Ovary (tissue), 7 donors: ENCODE measurements at regions not wholly inside any gene's neighbourhood (a gene's known extent, or its start where the extent isn't known, plus 50 kb on each side); places are given as distances from the start of the nearest gene placed in this dataset.

Experiments used
- DNase-seq, 5 donors: peaks; one replicate each; pipeline ENCODE4 v3.0.0-alpha.2; 2019 to 2020
- H3K27ac ChIP-seq, 2 donors: fragments of 200-600 bp; one replicate each; pipeline versions ENCODE4 v1.5.1 to v1.8.0; 2019 to 2022
- H3K27me3 ChIP-seq: fragments of 200-600 bp; one replicate; pipeline ENCODE4 v1.8.0; 2022
- H3K36me3 ChIP-seq: fragments of 200-600 bp; sonication (generic); one replicate; pipeline ENCODE4 v1.5.1; 2019
- H3K4me1 ChIP-seq: one replicate; pipeline ENCODE4 v1.8.1; 2013; ENCODE audit warnings: mild to moderate bottlenecking, moderate library complexity; ENCODE audit not compliant: insufficient read depth
- H3K4me3 ChIP-seq: fragments of 200-600 bp; sonication (generic); one replicate; pipeline ENCODE4 v1.5.1; 2017
- H3K9me3 ChIP-seq, 2 donors: fragments of 200-600 bp in 1 of 2; sonication (generic) in 1 of 2; one replicate each; pipeline versions ENCODE4 v1.5.1 to v1.8.1; 2013 to 2019; ENCODE audit warnings: mild to moderate bottlenecking in 1 of 2, moderate library complexity in 1 of 2
- CTCF ChIP-seq, 3 donors: fragments of 450-650 bp in 2 of 3; fragments of 200-600 bp in 1 of 3; IDR thresholded peaks; one replicate each; pipeline versions ENCODE4 v1.5.1 to v1.8.0; 2016 to 2022; ENCODE audit warnings: antibody characterized with exemption in 3 of 3, mild to moderate bottlenecking in 1 of 3
- EP300 ChIP-seq: sonication (generic); formaldehyde crosslinking; IDR thresholded peaks from one replicate; pipeline ENCODE4 v1.6.1; 2017; ENCODE audit warnings: antibody characterized with exemption
- POLR2A ChIP-seq: fragments of 450-650 bp; IDR thresholded peaks from one replicate; pipeline ENCODE4 v1.6.1; 2017; ENCODE audit warnings: antibody characterized with exemption, mild to moderate bottlenecking, moderate library complexity
- WGBS, 3 donors: extraction: QIAGEN DNeasy Blood & Tissue Kit in 1 of 3; methylation state at CpG; one replicate each; pipeline versions ENCODE4 v1.1.5 to v1.1.7; 2013 to 2017; 5-methylcytosine and 5-hydroxymethylcytosine counted together
- intact Hi-C, 4 donors: fragments of 100-400 bp; cut with DNase I; formaldehyde crosslinking; loops; one replicate each; pipeline versions ENCODE4 v1.11.0 to v1.15.1; 2022 to 2023
- donor health status: DM: no; HTN: no; CAD: no; lungs with moderate emphysema.
- donor health status: DM: no; HTN: no; CAD: no.
- donor health status: Bipolar disorder and iron deficiency.
- donor health status: DM: no; HTN: no; CAD: no.
- donor health status: DM: yes; HTN: yes; CAD: no.

- no peaks in the 10 kb centered on the region for H3K9me3 ChIP-seq
- H3K27me3 ChIP-seq = no peaks in the 10 kb centered on the region
- no peak overlapping the region for H3K4me3 ChIP-seq
- intact Hi-C loops = no loop called here
- DNase-seq = no peak
- 85 to 93% (median 87%) methylated on average over 7 of the region's 7 CpGs for WGBS, 3 donors
- no peak for TF ChIP-seq POLR2A
- TF ChIP-seq EP300 = no peak
- TF ChIP-seq CTCF (IDR thresholded peaks at IDR 0.05) = no peak
- no peak overlapping the region for H3K27ac ChIP-seq
- no peaks in the 10 kb centered on the region for H3K36me3 ChIP-seq
- H3K4me1 ChIP-seq = no peaks in the 10 kb centered on the region
These were observed 103.4 kb upstream of the SPRY4 start for GRCh38 chr5:142428036-142428772.

- intact Hi-C loops = no loop called here
- 95 to 99% (median 98%) methylated on average over 6 of the region's 6 CpGs for WGBS, 3 donors
- Histone ChIP-seq H3K4me1 (no peaks in the 10 kb centered on the region), H3K4me3 (no peak overlapping the region), H3K27me3 (no peaks in the 10 kb centered on the region), H3K36me3 (no peaks in the 10 kb centered on the region), H3K27ac (no peak overlapping the region), H3K9me3 (no peaks in the 10 kb centered on the region)
- TF ChIP-seq POLR2A (no peak), EP300 (no peak)
- DNase-seq = no peak
These were observed 102.7 kb upstream of the SPRY4 start for GRCh38 chr5:142427529-142427928.

GRCh38 chr5:142427015-142427364 lies 102.2 kb upstream of the SPRY4 start:
- no peak for TF ChIP-seq EP300
- no peak for TF ChIP-seq CTCF (IDR thresholded peaks at IDR 0.05)
- TF ChIP-seq POLR2A = no peak
- no peaks in the 10 kb centered on the region for H3K36me3 ChIP-seq
- no peaks in the 10 kb centered on the region for H3K9me3 ChIP-seq
- WGBS, 3 donors = 74 to 86% (median 81%) methylated on average over 7 of the region's 7 CpGs
- no peaks in the 10 kb centered on the region for H3K27me3 ChIP-seq
- H3K4me3 ChIP-seq = no peak overlapping the region
- no peak for DNase-seq
- intact Hi-C loops = no loop called here
- no peaks in the 10 kb centered on the region for H3K4me1 ChIP-seq
- H3K27ac ChIP-seq = no peak overlapping the region

GRCh38 chr5:142426129-142427014 lies 101.6 kb upstream of the SPRY4 start:
- no peaks in the 10 kb centered on the region for H3K4me1 ChIP-seq
- H3K9me3 ChIP-seq = no peaks in the 10 kb centered on the region
- no peaks in the 10 kb centered on the region for H3K36me3 ChIP-seq
- intact Hi-C loops = no loop called here
- H3K27me3 ChIP-seq = no peaks in the 10 kb centered on the region
- TF ChIP-seq POLR2A = no peak
- no peak overlapping the region for H3K4me3 ChIP-seq
- 75 to 78% (median 77%) methylated on average over 17 of the region's 17 CpGs for WGBS, 3 donors
- no peak for DNase-seq
- H3K27ac ChIP-seq = no peak overlapping the region

- Histone ChIP-seq H3K36me3 (no peaks in the 10 kb centered on the region), H3K4me1 (no peaks in the 10 kb centered on the region), H3K27ac (no peak overlapping the region), H3K9me3 (no peaks in the 10 kb centered on the region), H3K4me3 (no peak overlapping the region), H3K27me3 (no peaks in the 10 kb centered on the region)
- no peak for DNase-seq
- no peak for TF ChIP-seq EP300
- 88 to 92% (median 88%) methylated on average over 7 of the region's 7 CpGs for WGBS, 3 donors
- intact Hi-C loops = no loop called here
These were observed 100.7 kb upstream of the SPRY4 start for GRCh38 chr5:142425286-142426065.
